GM23248 (cell line): ENCODE measurements at regions not wholly inside any gene's neighbourhood (a gene's known extent, or its start where the extent isn't known, plus 50 kb on each side); places are given as distances from the start of the nearest gene placed in this dataset.

Source experiments
- DNase-seq: peaks from one replicate; pipeline ENCODE4 v3.0.0-alpha.2; 2015
- H2AFZ ChIP-seq: fragments of 200-600 bp; sonication (generic); 2 replicates; pipeline ENCODE4 v1.6.1; 2016; ENCODE audit warnings: antibody characterized with exemption
- H3F3A ChIP-seq: fragments of 200-600 bp; sonication (generic); 2 replicates; pipeline ENCODE4 v1.6.1; 2016; ENCODE audit warnings: mild to moderate bottlenecking, antibody characterized with exemption, mixed run types; ENCODE audit not compliant: insufficient read depth
- H3K27ac ChIP-seq: fragments of 200-600 bp; sonication (generic); 2 replicates; pipeline ENCODE4 v1.5.1; 2016; ENCODE audit warnings: mild to moderate bottlenecking
- H3K27me3 ChIP-seq: fragments of 200-600 bp; sonication (generic); replicated peaks from 2 replicates; pipeline ENCODE4 v1.6.1; 2016; ENCODE audit warnings: mild to moderate bottlenecking; ENCODE audit not compliant: insufficient read depth
- H3K36me3 ChIP-seq: fragments of 200-600 bp; sonication (generic); 2 replicates; pipeline ENCODE4 v1.6.1; 2016; ENCODE audit warnings: low read depth, mild to moderate bottlenecking
- H3K4me1 ChIP-seq: fragments of 200-600 bp; sonication (generic); 2 replicates; pipeline ENCODE4 v1.6.1; 2016; ENCODE audit warnings: mild to moderate bottlenecking; ENCODE audit not compliant: insufficient read depth
- H3K4me2 ChIP-seq: fragments of 200-600 bp; sonication (generic); one replicate; pipeline ENCODE4 v1.6.1; 2016; ENCODE audit warnings: mild to moderate bottlenecking; ENCODE audit not compliant: unreplicated experiment
- H3K4me3 ChIP-seq: fragments of 200-600 bp; sonication (generic); 2 replicates; pipeline ENCODE4 v1.5.1; 2016; ENCODE audit warnings: mild to moderate bottlenecking
- H3K79me2 ChIP-seq: fragments of 200-600 bp; sonication (generic); 2 replicates; pipeline ENCODE4 v1.6.1; 2016; ENCODE audit warnings: mild to moderate bottlenecking; ENCODE audit not compliant: insufficient read depth
- H3K9ac ChIP-seq: fragments of 200-600 bp; sonication (generic); 2 replicates; pipeline ENCODE4 v1.6.1; 2016; ENCODE audit warnings: mild to moderate bottlenecking
- H3K9me2 ChIP-seq: fragments of 200-600 bp; sonication (generic); 2 replicates; pipeline ENCODE4 v1.6.1; 2016; ENCODE audit warnings: mixed run types, mild to moderate bottlenecking, moderate library complexity; ENCODE audit not compliant: insufficient read depth
- H3K9me3 ChIP-seq: fragments of 200-600 bp; sonication (generic); one replicate; pipeline ENCODE4 v1.6.1; 2017; ENCODE audit warnings: low read depth
- H4K20me1 ChIP-seq: fragments of 200-600 bp; sonication (generic); 2 replicates; pipeline ENCODE4 v1.6.0; 2016; ENCODE audit not compliant: insufficient read depth
- EZH2 ChIP-seq: fragments of 200-600 bp; sonication (generic); IDR thresholded peaks from 2 replicates; pipeline ENCODE4 v1.6.1; 2018; ENCODE audit warnings: antibody characterized with exemption, mild to moderate bottlenecking; ENCODE audit not compliant: insufficient read depth, poor library complexity, severe bottlenecking
- EZH2phosphoT487 ChIP-seq: fragments of 200-600 bp; sonication (generic); IDR thresholded peaks from 2 replicates; pipeline ENCODE4 v1.6.1; 2018; ENCODE audit warnings: antibody characterized with exemption, moderate library complexity, mild to moderate bottlenecking, low read depth; ENCODE audit not compliant: insufficient read depth
- WGBS, 2 experiments: methylation state at CpG; one replicate each; pipeline ENCODE4 v1.1.6; 2015 to 2017; ENCODE audit warnings: low lambda C conversion rate in 2 of 2, low coverage in 1 of 2; ENCODE audit errors: missing lambda C conversion rate in 2 of 2; 5-methylcytosine and 5-hydroxymethylcytosine counted together
- in situ Hi-C: fragments of 300-500 bp; cut with MboI; formaldehyde crosslinking; loops from 2 replicates; pipeline ENCODE4 v1.15.0; 2020

DNA sequence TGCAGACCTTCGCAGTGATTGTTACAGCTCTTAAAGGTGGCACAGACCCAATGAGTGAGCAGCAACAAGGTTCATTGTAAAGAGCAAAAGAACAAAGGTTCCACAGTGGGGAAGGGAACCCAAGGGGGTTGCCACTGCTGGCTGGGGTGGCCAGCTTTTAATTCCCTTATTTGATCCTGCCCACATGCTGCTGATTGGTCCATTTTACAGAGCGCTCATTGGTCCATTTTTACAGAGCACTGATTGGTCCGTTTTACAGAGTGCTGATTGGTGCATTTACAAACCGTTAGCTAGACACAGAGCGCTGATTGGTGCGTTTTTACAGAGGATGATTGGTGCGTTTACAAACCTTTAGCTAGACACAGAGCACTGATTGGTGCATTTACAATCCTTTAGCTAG is 360.6 kb upstream of the DAB2 start:
- TF ChIP-seq EZH2: no peak
- TF ChIP-seq EZH2phosphoT487: no peak
- Histone ChIP-seq H3K4me3 (no peak overlapping the region), H3K79me2 (no peaks in the 10 kb centered on the region), H2AFZ (no peak overlapping the region), H3K9ac (no peak overlapping the region), H3K9me2 (no peaks in the 10 kb centered on the region), H3K4me2 (no peak overlapping the region), H3K36me3 (no peaks in the 10 kb centered on the region), H3K4me1 (peaks cover 21% of the 10 kb centered on the region), H3K27me3 (no peaks in the 10 kb centered on the region), H3K27ac (no peak overlapping the region), H3F3A (peaks cover 10% of the 10 kb centered on the region), H4K20me1 (no peaks in the 10 kb centered on the region), H3K9me3 (no peaks in the 10 kb centered on the region)
- in situ Hi-C loops: no loop called here
- WGBS, 2 experiments: 88 to 94% methylated on average over 7 of the region's 7 CpGs
- no peak for DNase-seq

DNA sequence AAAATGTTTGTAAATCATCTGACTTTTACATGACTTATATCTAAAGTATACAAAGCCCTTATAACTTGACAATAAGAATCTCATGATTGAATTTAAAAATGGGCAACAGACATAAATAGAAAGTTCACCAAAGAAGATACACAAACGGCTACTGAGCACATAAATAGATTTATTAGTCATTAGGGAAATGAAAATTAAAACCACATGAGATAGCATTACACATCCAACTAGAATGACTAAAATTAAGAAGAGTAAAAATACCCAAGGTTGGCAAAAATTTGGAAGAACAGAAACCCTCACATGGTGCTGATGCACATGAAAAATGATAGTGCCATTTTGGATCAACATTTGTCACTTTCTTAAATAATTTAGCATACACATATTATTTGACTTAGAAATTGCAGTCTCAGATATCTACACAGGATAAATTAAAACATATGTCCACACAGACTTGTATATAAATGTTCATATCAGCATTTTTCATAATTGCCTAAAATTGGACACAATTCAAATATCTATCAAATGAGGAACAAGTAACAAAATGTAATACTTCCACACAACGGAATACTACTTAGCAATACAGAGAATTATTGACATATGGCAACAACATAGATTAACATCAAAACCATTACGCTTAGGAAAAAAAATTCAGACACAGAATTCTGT is 359.1 kb upstream of the DAB2 start:
- in situ Hi-C loops: no loop called here
- no peak for TF ChIP-seq EZH2
- TF ChIP-seq EZH2phosphoT487: no peak
- Histone ChIP-seq H3K9me2 (no peaks in the 10 kb centered on the region), H3K4me1 (peaks cover 32% of the 10 kb centered on the region), H4K20me1 (no peaks in the 10 kb centered on the region), H3K4me3 (no peak overlapping the region), H3K36me3 (no peaks in the 10 kb centered on the region), H3K27ac (no peak overlapping the region), H3K9ac (no peak overlapping the region), H3K9me3 (no peaks in the 10 kb centered on the region), H3K79me2 (no peaks in the 10 kb centered on the region), H3K27me3 (no peaks in the 10 kb centered on the region), H3F3A (peaks cover 10% of the 10 kb centered on the region), H3K4me2 (peak overlapping the region; percentile 51), H2AFZ (no peak overlapping the region)
- peak; percentile 78 for DNase-seq
- WGBS, 2 experiments: 25 to 36% methylated on average over 3 of the region's 3 CpGs

DNA sequence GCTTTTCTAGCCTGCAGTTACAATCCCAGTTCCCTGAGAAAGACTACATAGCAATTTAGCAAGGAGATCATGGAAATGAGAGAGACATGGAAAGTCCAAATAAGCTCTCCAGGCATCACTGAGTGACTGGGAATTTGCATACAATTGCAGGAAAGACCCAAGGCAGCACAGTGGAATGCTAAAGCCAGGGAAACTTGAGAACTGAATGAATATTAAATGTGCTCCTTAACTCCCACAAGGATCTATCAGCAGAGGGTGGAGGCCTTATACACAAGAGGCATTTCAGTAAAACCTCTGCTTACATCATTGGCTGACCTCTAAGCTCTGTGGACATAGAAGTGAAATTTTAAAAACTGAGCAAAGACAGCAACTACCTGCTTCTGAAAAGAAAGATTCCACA is 355.6 kb upstream of the DAB2 start:
- peak; percentile 52 for DNase-seq
- H3K36me3 ChIP-seq: no peaks in the 10 kb centered on the region
- in situ Hi-C loops: no loop called here
- TF ChIP-seq EZH2: no peak
- TF ChIP-seq EZH2phosphoT487: no peak
- no peak overlapping the region for H3K9ac ChIP-seq
- H2AFZ ChIP-seq: no peak overlapping the region; the same call in 1 of the 2 replicates
- H3F3A ChIP-seq: peaks cover 16% of the 10 kb centered on the region
- H3K79me2 ChIP-seq: no peaks in the 10 kb centered on the region
- peaks cover 39% of the 10 kb centered on the region for H3K4me1 ChIP-seq
- no peaks in the 10 kb centered on the region for H3K9me2 ChIP-seq
- H3K4me3 ChIP-seq: no peak overlapping the region
- H3K4me2 ChIP-seq: peak overlapping the region; percentile 39
- no peak overlapping the region for H3K27ac ChIP-seq
- no peaks in the 10 kb centered on the region for H3K9me3 ChIP-seq
- H4K20me1 ChIP-seq: no peaks in the 10 kb centered on the region
- no peaks in the 10 kb centered on the region for H3K27me3 ChIP-seq

DNA sequence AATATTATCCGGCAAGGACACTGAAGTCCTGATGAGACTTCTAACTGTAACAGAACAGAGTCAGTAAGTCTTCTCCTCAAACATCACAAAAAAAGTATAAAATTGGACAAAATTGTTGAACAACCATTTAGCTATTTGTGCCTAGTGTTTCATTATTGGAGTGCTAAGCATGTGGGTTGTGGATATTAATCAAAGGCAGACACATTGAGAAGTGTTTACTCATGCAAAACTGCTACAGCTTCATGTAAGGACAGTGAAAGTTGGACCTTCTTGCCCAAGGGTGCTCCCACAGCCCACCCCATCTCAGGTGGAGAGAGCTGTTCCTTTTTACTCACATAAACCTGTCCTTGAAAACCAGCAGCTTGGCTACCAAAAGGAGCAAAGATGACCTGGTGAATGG is 355.1 kb upstream of the DAB2 start:
- no peaks in the 10 kb centered on the region for H3K79me2 ChIP-seq
- peak overlapping the region; percentile 39 for H3K4me2 ChIP-seq
- no peak overlapping the region for H3K9ac ChIP-seq
- H3K9me3 ChIP-seq: no peaks in the 10 kb centered on the region
- H4K20me1 ChIP-seq: no peaks in the 10 kb centered on the region
- in situ Hi-C loops: no loop called here
- H2AFZ ChIP-seq: no peak overlapping the region
- no peaks in the 10 kb centered on the region for H3K36me3 ChIP-seq
- H3F3A ChIP-seq: peaks cover 16% of the 10 kb centered on the region
- H3K4me1 ChIP-seq: peaks cover 44% of the 10 kb centered on the region
- no peak overlapping the region for H3K4me3 ChIP-seq
- H3K27me3 ChIP-seq: no peaks in the 10 kb centered on the region
- DNase-seq: peak; percentile 30
- 23 to 24% methylated on average over 1 of the region's 1 CpG for WGBS, 2 experiments
- TF ChIP-seq EZH2phosphoT487 (no peak), EZH2 (no peak)
- no peak overlapping the region for H3K27ac ChIP-seq
- no peaks in the 10 kb centered on the region for H3K9me2 ChIP-seq
